ENCODE measurements at regions not wholly inside any gene's neighbourhood (a gene's known extent, or its start where the extent isn't known, plus 50 kb on each side); places are given as distances from the start of the nearest gene placed in this dataset.

DNA sequence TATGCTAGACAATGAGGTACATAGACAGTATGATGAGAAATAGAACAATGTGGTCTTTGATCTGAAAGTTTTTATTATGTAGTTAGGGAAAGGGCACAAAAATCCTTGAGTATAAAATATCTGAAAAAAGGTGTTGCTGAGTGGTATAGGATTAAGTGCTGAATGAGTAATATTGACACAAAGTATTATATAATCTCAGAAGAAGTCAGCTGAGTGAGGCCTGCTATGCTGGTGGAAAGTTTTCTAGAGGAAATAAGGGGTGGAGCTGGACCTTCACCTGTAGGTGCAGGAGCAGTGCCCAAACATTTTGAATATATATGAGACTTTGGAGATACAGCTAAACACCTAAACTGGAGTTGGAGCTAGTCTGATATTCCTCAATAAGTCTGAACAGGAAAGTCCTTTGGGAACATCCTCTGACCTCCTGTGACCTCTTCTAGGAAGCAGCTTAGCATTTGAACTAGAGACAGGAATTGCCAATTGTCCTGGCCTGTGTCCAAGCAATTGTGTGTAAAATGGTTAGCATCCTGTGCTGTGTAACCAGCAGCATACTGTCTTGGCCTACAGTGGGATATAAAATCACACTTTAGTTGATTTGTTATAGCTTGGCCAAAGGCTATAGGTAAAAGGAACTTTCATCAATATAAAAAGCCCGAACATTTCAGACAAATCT is 285.3 kb downstream of the ANKRD50 start:
- CTCF ChIA-PET = interaction anchor here (1.0 to 1.6 kb wide), 3 partner anchors 9 to 817 kb away, joined by 3 to 5 read pairs (median 4); no protein-coding TSS in a partner anchor
- H3K27me3 ChIP-seq (ENCODE audit: insufficient read depth) = no peaks in the 10 kb centered on the region
- H3K4me1 ChIP-seq (ENCODE audit: control insufficient read depth in 1 of 2, insufficient read depth in 2 of 2, low read depth in 1 of 2, low read length in 1 of 2) = peaks cover 0 to 23% of the 10 kb centered on the region in 2 experiments; a peak in 3 of 4 replicates
- no peak overlapping the region for H3K4me2 ChIP-seq
- H3K9me2 ChIP-seq = no peaks in the 10 kb centered on the region
- no peaks in the 10 kb centered on the region for H4K20me1 ChIP-seq (ENCODE audit: insufficient read depth)
- DNase-seq = no peak
- H3K9me3 ChIP-seq = no peaks in the 10 kb centered on the region
- no peaks in the 10 kb centered on the region for H3K36me3 ChIP-seq (replicated peaks in 1 of 2; ENCODE audit: control insufficient read depth in 1 of 2, insufficient read depth in 2 of 2, low read length in 1 of 2)
- no peak overlapping the region for H3K27ac ChIP-seq (ENCODE audit: low read depth in 2 of 2, low read length in 1 of 2)
- no peaks in the 10 kb centered on the region for H3K79me2 ChIP-seq (ENCODE audit: insufficient read depth)
- TF ChIP-seq EZH2phosphoT487 (IDR thresholded peaks at IDR 0.05; ENCODE audit: borderline replicate concordance, low read depth) (no peak), TAF1 (IDR thresholded peaks at IDR 0.05; ENCODE audit: borderline replicate concordance, low read depth, low read length) (no peak), SIN3A (IDR thresholded peaks at IDR 0.05; ENCODE audit: borderline replicate concordance, low read depth, low read length) (no peak), FOXM1 (IDR thresholded peaks at IDR 0.05; ENCODE audit: low read depth) (no peak), RXRA (IDR thresholded peaks at IDR 0.05; ENCODE audit: borderline replicate concordance, low read depth) (no peak), ELF1 (IDR thresholded peaks at IDR 0.05) (no peak), GABPA (IDR thresholded peaks at IDR 0.05; ENCODE audit: low read depth) (no peak), TEAD4 (IDR thresholded peaks at IDR 0.05; ENCODE audit: borderline replicate concordance, insufficient read depth) (no peak), RAD21 (IDR thresholded peaks at IDR 0.05; ENCODE audit: low read length) (no peak), GATA2 (CRISPR knock-in tag; IDR thresholded peaks at IDR 0.05) (no peak), YY1 (IDR thresholded peaks at IDR 0.05; ENCODE audit: low read depth) (no peak), POLR2AphosphoS5 (IDR thresholded peaks at IDR 0.05; ENCODE audit: low read depth, low read length) (no peak), NRF1 (IDR thresholded peaks at IDR 0.05; ENCODE audit: low read depth, low read length) (no peak), RCOR1 (IDR thresholded peaks at IDR 0.05; ENCODE audit: low read length) (no peak)
- TF ChIP-seq, protein P1, sequence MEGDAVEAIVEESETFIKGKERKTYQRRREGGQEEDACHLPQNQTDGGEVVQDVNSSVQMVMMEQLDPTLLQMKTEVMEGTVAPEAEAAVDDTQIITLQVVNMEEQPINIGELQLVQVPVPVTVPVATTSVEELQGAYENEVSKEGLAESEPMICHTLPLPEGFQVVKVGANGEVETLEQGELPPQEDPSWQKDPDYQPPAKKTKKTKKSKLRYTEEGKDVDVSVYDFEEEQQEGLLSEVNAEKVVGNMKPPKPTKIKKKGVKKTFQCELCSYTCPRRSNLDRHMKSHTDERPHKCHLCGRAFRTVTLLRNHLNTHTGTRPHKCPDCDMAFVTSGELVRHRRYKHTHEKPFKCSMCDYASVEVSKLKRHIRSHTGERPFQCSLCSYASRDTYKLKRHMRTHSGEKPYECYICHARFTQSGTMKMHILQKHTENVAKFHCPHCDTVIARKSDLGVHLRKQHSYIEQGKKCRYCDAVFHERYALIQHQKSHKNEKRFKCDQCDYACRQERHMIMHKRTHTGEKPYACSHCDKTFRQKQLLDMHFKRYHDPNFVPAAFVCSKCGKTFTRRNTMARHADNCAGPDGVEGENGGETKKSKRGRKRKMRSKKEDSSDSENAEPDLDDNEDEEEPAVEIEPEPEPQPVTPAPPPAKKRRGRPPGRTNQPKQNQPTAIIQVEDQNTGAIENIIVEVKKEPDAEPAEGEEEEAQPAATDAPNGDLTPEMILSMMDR (IDR thresholded peaks at IDR 0.05) = no peak
- TF ChIP-seq, protein P2, sequence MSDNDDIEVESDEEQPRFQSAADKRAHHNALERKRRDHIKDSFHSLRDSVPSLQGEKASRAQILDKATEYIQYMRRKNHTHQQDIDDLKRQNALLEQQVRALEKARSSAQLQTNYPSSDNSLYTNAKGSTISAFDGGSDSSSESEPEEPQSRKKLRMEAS (IDR thresholded peaks at IDR 0.05; ENCODE audit: low read depth) = no peak
- TF ChIP-seq, protein P3, sequence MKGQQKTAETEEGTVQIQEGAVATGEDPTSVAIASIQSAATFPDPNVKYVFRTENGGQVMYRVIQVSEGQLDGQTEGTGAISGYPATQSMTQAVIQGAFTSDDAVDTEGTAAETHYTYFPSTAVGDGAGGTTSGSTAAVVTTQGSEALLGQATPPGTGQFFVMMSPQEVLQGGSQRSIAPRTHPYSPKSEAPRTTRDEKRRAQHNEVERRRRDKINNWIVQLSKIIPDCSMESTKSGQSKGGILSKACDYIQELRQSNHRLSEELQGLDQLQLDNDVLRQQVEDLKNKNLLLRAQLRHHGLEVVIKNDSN (IDR thresholded peaks at IDR 0.05; ENCODE audit: borderline replicate concordance, low read depth) = no peak
- TF ChIP-seq, protein P4, sequence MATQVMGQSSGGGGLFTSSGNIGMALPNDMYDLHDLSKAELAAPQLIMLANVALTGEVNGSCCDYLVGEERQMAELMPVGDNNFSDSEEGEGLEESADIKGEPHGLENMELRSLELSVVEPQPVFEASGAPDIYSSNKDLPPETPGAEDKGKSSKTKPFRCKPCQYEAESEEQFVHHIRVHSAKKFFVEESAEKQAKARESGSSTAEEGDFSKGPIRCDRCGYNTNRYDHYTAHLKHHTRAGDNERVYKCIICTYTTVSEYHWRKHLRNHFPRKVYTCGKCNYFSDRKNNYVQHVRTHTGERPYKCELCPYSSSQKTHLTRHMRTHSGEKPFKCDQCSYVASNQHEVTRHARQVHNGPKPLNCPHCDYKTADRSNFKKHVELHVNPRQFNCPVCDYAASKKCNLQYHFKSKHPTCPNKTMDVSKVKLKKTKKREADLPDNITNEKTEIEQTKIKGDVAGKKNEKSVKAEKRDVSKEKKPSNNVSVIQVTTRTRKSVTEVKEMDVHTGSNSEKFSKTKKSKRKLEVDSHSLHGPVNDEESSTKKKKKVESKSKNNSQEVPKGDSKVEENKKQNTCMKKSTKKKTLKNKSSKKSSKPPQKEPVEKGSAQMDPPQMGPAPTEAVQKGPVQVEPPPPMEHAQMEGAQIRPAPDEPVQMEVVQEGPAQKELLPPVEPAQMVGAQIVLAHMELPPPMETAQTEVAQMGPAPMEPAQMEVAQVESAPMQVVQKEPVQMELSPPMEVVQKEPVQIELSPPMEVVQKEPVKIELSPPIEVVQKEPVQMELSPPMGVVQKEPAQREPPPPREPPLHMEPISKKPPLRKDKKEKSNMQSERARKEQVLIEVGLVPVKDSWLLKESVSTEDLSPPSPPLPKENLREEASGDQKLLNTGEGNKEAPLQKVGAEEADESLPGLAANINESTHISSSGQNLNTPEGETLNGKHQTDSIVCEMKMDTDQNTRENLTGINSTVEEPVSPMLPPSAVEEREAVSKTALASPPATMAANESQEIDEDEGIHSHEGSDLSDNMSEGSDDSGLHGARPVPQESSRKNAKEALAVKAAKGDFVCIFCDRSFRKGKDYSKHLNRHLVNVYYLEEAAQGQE (IDR thresholded peaks at IDR 0.05; ENCODE audit: low read depth, low read length) = no peak
- WGBS (ENCODE audit: low lambda C conversion rate) = 100% methylated on average over 1 of the region's 1 CpG
- H3F3A ChIP-seq (replicated peaks; ENCODE audit: insufficient read depth) = peaks cover 25% of the 10 kb centered on the region
- no peak overlapping the region for H3K4me3 ChIP-seq (ENCODE audit: low read depth in 2 of 2, low read length in 1 of 2)
- POLR2A ChIA-PET = no interaction called here
- no peak overlapping the region for H3K9ac ChIP-seq
- no peak overlapping the region for H2AFZ ChIP-seq (ENCODE audit: low read depth)

Measured in SK-N-SH (cell line).